ENCODE measurements at regions not wholly inside any gene's neighbourhood (a gene's known extent, or its start where the extent isn't known, plus 50 kb on each side); places are given as distances from the start of the nearest gene placed in this dataset.

DNA sequence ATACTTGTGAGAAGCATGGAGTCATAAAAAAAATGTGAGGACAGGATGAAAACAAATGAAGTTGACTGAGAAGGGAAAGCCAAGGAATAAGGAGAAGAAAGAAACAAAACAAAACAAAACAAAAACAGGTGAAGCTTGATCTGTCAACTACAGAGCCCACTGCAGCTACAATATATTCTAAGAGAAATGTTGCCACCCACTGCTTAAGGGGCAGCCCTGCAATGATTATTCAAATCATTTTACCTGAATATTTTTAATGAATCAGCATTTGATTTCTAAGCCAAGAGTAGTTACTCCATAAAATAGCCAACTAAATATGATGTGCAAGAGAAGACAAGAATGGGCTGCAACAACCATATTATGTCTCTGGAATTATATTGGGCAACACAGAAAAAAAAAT, 252.0 kb upstream of the KIF2B start:
- TF ChIP-seq PPARA (CRISPR knock-in tag; IDR thresholded peaks at IDR 0.05; ENCODE audit: borderline replicate concordance) (no peak), ESRRG (CRISPR knock-in tag; IDR thresholded peaks at IDR 0.05) (no peak)
- TF ChIP-seq, protein P1, sequence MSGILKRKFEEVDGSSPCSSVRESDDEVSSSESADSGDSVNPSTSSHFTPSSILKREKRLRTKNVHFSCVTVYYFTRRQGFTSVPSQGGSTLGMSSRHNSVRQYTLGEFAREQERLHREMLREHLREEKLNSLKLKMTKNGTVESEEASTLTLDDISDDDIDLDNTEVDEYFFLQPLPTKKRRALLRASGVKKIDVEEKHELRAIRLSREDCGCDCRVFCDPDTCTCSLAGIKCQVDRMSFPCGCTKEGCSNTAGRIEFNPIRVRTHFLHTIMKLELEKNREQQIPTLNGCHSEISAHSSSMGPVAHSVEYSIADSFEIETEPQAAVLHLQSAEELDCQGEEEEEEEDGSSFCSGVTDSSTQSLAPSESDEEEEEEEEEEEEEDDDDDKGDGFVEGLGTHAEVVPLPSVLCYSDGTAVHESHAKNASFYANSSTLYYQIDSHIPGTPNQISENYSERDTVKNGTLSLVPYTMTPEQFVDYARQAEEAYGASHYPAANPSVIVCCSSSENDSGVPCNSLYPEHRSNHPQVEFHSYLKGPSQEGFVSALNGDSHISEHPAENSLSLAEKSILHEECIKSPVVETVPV (CRISPR knock-in tag; IDR thresholded peaks at IDR 0.05): no peak
- TF ChIP-seq, protein P2, sequence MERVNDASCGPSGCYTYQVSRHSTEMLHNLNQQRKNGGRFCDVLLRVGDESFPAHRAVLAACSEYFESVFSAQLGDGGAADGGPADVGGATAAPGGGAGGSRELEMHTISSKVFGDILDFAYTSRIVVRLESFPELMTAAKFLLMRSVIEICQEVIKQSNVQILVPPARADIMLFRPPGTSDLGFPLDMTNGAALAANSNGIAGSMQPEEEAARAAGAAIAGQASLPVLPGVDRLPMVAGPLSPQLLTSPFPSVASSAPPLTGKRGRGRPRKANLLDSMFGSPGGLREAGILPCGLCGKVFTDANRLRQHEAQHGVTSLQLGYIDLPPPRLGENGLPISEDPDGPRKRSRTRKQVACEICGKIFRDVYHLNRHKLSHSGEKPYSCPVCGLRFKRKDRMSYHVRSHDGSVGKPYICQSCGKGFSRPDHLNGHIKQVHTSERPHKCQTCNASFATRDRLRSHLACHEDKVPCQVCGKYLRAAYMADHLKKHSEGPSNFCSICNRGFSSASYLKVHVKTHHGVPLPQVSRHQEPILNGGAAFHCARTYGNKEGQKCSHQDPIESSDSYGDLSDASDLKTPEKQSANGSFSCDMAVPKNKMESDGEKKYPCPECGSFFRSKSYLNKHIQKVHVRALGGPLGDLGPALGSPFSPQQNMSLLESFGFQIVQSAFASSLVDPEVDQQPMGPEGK (CRISPR knock-in tag; IDR thresholded peaks at IDR 0.05; ENCODE audit: borderline replicate concordance): no peak

Data from SK-N-SH treated with all-trans-retinoic acid at 6 μM for 48 hours (cell line).